ENCODE measurements at regions not wholly inside any gene's neighbourhood (a gene's known extent, or its start where the extent isn't known, plus 50 kb on each side); places are given as distances from the start of the nearest gene placed in this dataset.
"Not testable (repeated sequence)": the region's sequence is repeated elsewhere in the genome, so short reads cannot be mapped to it uniquely, and the experiment has no call there.

GRCh38 chr2:153593086-153593485, 114.5 kb upstream of the RPRM start:
- TF ChIP-seq POLR2A (IDR thresholded peaks at IDR 0.05), result not testable (repeated sequence)
- TF ChIP-seq, protein P1, sequence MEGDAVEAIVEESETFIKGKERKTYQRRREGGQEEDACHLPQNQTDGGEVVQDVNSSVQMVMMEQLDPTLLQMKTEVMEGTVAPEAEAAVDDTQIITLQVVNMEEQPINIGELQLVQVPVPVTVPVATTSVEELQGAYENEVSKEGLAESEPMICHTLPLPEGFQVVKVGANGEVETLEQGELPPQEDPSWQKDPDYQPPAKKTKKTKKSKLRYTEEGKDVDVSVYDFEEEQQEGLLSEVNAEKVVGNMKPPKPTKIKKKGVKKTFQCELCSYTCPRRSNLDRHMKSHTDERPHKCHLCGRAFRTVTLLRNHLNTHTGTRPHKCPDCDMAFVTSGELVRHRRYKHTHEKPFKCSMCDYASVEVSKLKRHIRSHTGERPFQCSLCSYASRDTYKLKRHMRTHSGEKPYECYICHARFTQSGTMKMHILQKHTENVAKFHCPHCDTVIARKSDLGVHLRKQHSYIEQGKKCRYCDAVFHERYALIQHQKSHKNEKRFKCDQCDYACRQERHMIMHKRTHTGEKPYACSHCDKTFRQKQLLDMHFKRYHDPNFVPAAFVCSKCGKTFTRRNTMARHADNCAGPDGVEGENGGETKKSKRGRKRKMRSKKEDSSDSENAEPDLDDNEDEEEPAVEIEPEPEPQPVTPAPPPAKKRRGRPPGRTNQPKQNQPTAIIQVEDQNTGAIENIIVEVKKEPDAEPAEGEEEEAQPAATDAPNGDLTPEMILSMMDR (IDR thresholded peaks at IDR 0.05), result not testable (repeated sequence)

All from right lobe of liver (tissue), 4 donors.